Naive B cell (primary cell): ENCODE measurements at regions not wholly inside any gene's neighbourhood (a gene's known extent, or its start where the extent isn't known, plus 50 kb on each side); places are given as distances from the start of the nearest gene placed in this dataset.
"Not testable (repeated sequence)": the region's sequence is repeated elsewhere in the genome, so short reads cannot be mapped to it uniquely, and the experiment has no call there.

Source experiments
- ATAC-seq, 2 donors: fragments of 150-1000 bp; cut with Tn5 transposase; 2 replicates each; pipeline ENCODE4 v1.10.0; 2021; ENCODE audit warnings: low read depth in 2 of 2, mild to moderate bottlenecking in 2 of 2, moderate library complexity in 2 of 2
- DNase-seq: peaks from one replicate; pipeline ENCODE4 v3.0.0; 2022
- H3K27ac Mint-ChIP-seq, 6 donors: one replicate each; pipeline ENCODE4 v1.8.0; 2020 to 2022; ENCODE audit warnings: mild to moderate bottlenecking in 6 of 6, mixed read lengths in 6 of 6, moderate library complexity in 5 of 6, inconsistent platforms in 2 of 6
- H3K27me3 Mint-ChIP-seq, 3 donors: one replicate each; pipeline ENCODE4 v1.8.0; 2021 to 2022; ENCODE audit warnings: mixed read lengths in 3 of 3, mild to moderate bottlenecking in 1 of 3
- H3K36me3 Mint-ChIP-seq, 2 donors: one replicate each; pipeline ENCODE4 v1.8.0; 2020 to 2022; ENCODE audit warnings: mixed read lengths in 2 of 2, inconsistent platforms in 1 of 2, mild to moderate bottlenecking in 1 of 2
- H3K4me1 Mint-ChIP-seq, 3 donors: one replicate each; pipeline ENCODE4 v1.8.0; 2020 to 2022; ENCODE audit warnings: mixed read lengths in 3 of 3, inconsistent platforms in 1 of 3, mild to moderate bottlenecking in 1 of 3, moderate library complexity in 1 of 3
- H3K4me3 Mint-ChIP-seq, 8 donors: one replicate each; pipeline ENCODE4 v1.8.0; 2020 to 2022; ENCODE audit warnings: mild to moderate bottlenecking in 8 of 8, mixed read lengths in 8 of 8, moderate library complexity in 8 of 8, inconsistent platforms in 2 of 8
- H3K9me3 Mint-ChIP-seq, 7 donors: one replicate each; pipeline ENCODE4 v1.8.0; 2020 to 2022; ENCODE audit warnings: mixed read lengths in 7 of 7, mild to moderate bottlenecking in 5 of 7, inconsistent platforms in 2 of 7, moderate library complexity in 1 of 7

DNA sequence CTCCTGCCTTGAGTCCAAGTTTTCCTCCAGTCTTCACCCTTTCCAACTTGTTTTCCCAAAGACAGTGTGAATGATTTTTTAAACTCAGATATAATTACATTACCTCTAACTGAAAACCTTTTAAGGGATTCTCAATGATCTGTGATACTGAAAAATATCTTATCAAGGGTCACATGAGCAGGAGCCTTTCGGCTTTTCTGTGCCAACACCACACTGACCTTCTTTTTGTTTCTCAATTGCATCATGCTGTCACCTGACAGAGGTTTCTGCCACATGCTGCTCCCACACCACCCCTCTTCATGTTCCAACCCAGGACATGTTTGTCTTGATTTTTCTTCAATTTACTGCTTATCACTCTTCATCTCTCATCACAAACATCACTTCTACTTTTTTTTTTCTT, 820.0 kb downstream of the PRELID2 start:
- no peak for ATAC-seq
- Mint-ChIP-seq H3K27ac (no peak overlapping the region), H3K9me3 (peaks cover 0 to 2% (median 0%) of the 10 kb centered on the region in 7 donors), H3K4me1 (no peaks in the 10 kb centered on the region), H3K27me3 (no peaks in the 10 kb centered on the region), H3K36me3 (no peaks in the 10 kb centered on the region), H3K4me3 (peak overlapping the region in 1 of 8 donors; percentile 14)
- no peak for DNase-seq

DNA sequence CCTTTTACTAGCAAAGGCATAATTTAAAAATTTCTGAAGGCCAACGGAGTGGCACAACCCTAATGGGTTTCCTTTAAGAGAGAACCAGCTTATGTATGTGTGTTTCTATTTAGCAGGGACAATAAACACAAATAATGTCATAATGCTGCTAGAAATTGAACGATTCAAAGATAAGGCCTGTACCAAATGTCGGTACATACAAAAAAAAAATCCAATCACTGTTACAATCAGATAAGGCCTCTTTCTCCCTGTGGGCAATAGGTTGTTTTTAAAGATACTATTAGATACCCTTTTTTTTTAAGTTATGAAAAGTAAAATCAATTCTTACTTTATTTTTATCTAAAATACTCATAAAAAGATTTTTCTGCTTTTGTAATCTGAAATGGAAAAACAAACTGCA, 821.0 kb downstream of the PRELID2 start:
- no peaks in the 10 kb centered on the region for H3K4me1 Mint-ChIP-seq
- peaks cover 0 to 2% (median 0%) of the 10 kb centered on the region in 7 donors for H3K9me3 Mint-ChIP-seq
- ATAC-seq, result no peak
- no peak for DNase-seq
- H3K36me3 Mint-ChIP-seq, result no peaks in the 10 kb centered on the region
- H3K27ac Mint-ChIP-seq, result no peak overlapping the region
- no peak overlapping the region for H3K4me3 Mint-ChIP-seq
- H3K27me3 Mint-ChIP-seq, result no peaks in the 10 kb centered on the region

DNA sequence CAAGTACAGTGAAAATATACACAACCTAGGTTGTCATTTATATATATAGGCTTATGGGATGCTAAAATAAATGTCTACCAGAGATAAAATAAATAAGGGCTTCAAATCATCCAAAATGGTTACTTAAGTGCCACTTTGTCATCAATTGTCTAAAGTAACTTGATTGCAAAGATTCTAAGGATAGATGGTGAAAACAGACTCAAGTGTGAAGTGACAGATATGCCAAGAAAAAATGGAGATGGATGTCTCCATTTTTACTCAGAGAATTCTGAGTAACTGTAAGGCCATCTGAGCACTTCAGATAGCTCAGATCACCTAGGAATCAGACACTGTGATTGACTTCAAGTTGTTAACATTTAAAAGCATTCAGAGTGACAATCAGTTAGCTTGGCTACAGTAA, 824.3 kb downstream of the PRELID2 start:
- no peak overlapping the region for H3K27ac Mint-ChIP-seq
- H3K36me3 Mint-ChIP-seq, result no peaks in the 10 kb centered on the region
- H3K27me3 Mint-ChIP-seq, result no peaks in the 10 kb centered on the region
- H3K4me3 Mint-ChIP-seq, result no peak overlapping the region
- DNase-seq, result no peak
- no peaks in the 10 kb centered on the region for H3K4me1 Mint-ChIP-seq
- no peak for ATAC-seq
- peaks cover 0 to 5% (median 0%) of the 10 kb centered on the region in 7 donors for H3K9me3 Mint-ChIP-seq

DNA sequence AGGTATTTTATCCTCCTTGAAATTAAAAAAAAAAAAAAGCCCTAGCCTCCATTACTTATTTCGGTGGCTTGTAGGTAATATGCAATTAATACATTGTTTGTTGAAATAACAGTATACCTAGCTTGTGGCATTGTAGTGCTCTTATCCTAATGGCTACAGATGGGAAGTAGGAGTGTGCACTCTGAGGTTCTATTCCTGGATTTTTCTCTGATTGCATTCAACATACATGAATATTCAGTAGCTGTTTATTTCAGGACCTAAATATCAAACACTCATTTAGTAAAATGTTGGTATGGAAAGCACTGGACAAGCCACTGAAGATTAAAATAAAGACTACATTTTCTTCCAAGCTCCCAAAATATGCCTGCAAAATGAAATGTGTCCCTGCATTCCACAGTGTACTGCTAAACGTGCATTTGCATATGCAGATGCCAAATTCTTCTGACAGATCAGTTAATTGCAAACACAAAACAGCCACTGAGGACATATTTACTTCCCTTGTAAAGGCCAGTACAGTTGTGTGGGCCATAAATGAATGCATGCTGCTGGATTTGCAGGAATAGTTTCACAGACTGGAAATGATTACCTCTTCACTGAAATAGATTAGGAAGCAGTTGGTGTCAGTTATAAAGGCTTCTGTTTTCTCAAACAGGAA, 826.1 kb downstream of the PRELID2 start:
- Mint-ChIP-seq H3K4me3 (no peak overlapping the region), H3K9me3 (peaks cover 0 to 5% (median 2%) of the 10 kb centered on the region in 7 donors), H3K27me3 (no peaks in the 10 kb centered on the region), H3K36me3 (no peaks in the 10 kb centered on the region), H3K4me1 (no peaks in the 10 kb centered on the region), H3K27ac (no peak overlapping the region)
- DNase-seq, result no peak
- ATAC-seq, result no peak

DNA sequence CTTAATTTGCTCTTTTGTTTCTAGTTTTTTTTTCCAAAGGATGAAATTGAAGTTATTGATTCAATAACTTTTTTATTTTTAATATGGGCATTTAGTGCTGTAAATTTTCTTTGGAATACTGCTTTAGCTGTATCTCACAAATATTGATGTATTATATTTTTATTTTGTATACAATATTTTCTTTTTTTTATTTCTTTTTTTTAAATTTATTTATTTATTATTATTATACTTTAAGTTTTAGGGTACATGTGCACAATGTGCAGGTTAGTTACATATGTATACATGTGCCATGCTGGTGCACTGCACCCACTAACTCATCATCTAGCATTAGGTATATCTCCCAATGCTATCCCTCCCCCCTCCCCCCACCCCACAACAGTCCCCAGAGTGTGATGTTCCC, 823.7 kb downstream of the KCTD16 start:
- H3K9me3 Mint-ChIP-seq, H3K4me3 Mint-ChIP-seq, H3K27me3 Mint-ChIP-seq, H3K36me3 Mint-ChIP-seq, H3K27ac Mint-ChIP-seq, DNase-seq, H3K4me1 Mint-ChIP-seq, ATAC-seq: not testable (repeated sequence)

DNA sequence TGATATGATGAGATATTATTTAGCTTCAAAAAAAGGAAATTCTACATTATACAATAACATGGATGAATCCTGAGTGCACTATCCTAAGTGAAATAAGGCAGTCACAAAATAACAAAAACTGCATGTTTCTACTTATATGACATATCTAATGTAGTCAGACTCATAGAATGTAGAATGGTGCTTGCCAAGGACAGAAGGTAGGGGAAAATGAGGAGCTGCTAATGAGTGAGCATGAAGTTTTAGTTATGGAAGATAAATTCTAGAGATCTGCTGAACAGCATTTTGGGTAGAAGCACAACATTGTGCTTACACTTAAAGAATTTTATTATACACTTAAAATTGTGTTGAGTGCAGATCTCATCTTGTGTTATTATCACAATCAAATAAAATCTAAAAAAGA, 812.4 kb downstream of the KCTD16 start:
- Mint-ChIP-seq H3K9me3 (peaks cover 0 to 7% (median 1%) of the 10 kb centered on the region in 7 donors), H3K27ac (no peak overlapping the region), H3K27me3 (no peaks in the 10 kb centered on the region), H3K4me3 (no peak overlapping the region), H3K4me1 (no peaks in the 10 kb centered on the region), H3K36me3 (no peaks in the 10 kb centered on the region)
- no peak for DNase-seq
- ATAC-seq, result no peak

DNA sequence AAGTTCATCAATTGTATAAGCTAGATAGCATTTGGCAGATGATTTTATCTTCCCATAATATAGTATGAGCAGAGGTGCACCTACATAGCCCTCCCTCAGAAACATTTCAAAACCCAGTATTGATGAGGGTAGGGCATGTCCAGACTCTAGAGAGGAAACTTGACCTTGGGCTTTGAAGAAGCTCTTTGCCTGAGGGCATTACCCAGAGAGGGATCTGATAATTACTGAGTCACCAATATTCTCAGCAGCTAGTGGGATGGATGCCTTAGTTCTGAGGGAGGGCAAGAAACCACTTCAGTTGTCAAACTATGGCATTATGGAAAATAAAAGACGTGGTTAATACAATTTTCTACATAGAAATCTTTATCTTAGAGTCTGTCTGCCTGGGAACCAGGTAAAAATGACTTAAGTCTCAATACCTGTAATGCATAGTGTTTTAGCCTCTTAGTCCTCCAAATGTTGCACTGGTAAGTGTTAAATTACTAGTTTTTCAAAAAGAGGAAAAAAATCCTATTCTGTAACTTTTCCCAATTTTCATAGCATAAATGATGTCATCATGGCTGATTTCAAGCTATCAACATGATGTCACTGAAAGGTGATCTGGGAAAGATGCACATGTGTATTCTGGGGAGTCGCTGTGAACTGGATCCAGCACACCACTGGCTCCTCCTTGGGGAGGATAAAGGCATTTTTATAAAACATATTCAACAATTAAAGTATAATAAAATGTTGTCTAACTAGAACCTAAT, 809.0 kb downstream of the KCTD16 start:
- Mint-ChIP-seq H3K4me1 (no peaks in the 10 kb centered on the region), H3K9me3 (peaks cover 4 to 12% (median 5%) of the 10 kb centered on the region in 7 donors), H3K4me3 (no peak overlapping the region), H3K27ac (no peak overlapping the region), H3K27me3 (no peaks in the 10 kb centered on the region), H3K36me3 (no peaks in the 10 kb centered on the region)
- DNase-seq (no peak), ATAC-seq (no peak)

DNA sequence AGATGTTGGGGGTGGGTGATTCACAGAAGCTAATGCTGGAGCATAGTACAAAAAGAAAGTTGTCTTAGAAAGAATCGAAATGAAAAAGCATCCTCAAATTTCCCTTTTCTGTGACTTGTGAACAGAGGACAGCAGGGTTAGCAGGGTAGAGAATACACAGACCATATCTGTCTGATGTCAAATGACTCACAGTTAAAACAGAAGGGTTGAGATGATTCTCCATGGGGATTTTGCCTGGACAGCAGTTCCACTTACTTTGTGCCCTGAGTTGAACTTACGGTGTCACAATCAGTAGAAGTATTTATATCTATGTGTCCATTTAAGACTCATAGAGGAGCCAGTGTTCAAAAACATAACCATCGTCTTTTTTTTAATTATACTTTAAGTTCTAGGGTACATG, 801.6 kb downstream of the KCTD16 start:
- peaks cover 6 to 21% (median 8%) of the 10 kb centered on the region in 7 donors for H3K9me3 Mint-ChIP-seq
- H3K27ac Mint-ChIP-seq, result no peak overlapping the region
- DNase-seq (no peak), ATAC-seq (no peak)
- no peak overlapping the region for H3K4me3 Mint-ChIP-seq
- peaks cover 0 to 3% (median 0%) of the 10 kb centered on the region in 3 donors for H3K27me3 Mint-ChIP-seq
- no peaks in the 10 kb centered on the region for H3K4me1 Mint-ChIP-seq
- no peaks in the 10 kb centered on the region for H3K36me3 Mint-ChIP-seq

DNA sequence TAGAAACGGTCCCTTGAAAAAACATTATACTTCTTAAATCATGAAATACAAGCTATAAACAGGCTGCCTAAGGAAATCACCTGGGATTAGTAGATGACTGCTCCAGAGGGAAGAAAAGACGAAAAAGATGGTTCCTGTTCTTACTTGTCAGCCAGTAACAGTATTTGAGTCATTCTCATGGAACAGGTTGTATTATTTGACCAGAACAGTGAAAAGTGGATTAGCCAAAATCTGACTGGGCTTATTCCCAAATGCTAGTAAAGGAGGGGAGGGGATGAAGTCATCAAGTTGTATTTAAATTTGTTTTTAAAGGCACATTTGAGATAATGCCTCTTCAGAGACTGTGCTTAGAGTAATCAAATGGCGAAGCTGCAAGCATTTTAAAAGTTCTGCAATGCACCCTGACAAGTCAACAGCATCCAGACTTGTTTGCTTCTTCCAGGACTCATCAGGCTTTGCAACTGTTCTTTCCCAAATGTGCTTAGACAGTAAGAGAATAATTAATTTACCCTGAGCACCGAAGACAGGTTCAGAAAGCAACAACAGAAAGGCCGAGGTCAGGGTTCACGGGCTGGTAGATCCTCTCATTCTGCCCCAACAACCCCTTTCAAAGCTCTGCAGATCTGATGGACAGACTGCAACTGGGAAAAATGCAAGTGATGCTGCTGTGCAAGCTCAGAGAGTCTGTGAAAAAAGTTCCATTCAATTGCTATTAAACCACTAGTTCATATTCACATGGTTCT, 800.6 kb downstream of the KCTD16 start:
- Mint-ChIP-seq H3K27ac (peak overlapping the region in 1 of 6 donors; percentile 12), H3K27me3 (peaks cover 0 to 8% (median 0%) of the 10 kb centered on the region in 3 donors), H3K4me1 (no peaks in the 10 kb centered on the region), H3K36me3 (no peaks in the 10 kb centered on the region), H3K9me3 (peaks cover 4 to 14% (median 8%) of the 10 kb centered on the region in 7 donors), H3K4me3 (no peak overlapping the region)
- ATAC-seq, result no peak
- no peak for DNase-seq

DNA sequence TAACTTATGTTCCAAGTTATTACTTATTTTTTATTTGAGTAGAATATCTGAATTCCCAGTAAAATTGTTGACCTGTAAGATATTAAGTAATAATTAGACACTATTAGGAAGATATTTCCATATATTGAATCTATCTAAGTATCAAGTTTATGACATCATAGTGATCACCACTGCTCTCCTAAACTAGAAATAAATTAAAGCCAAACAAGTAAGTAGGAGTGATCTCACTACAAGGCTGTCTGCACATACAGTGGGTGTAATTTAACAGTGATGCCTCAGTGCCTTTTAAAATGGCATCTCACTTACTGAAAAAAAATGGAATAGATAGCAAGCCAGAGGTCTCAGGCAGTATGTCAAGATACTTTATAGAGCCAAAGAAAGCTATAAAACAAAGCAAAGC, 789.6 kb downstream of the KCTD16 start:
- H3K36me3 Mint-ChIP-seq, result no peaks in the 10 kb centered on the region
- H3K4me3 Mint-ChIP-seq, result no peak overlapping the region
- ATAC-seq (no peak), DNase-seq (no peak)
- H3K9me3 Mint-ChIP-seq, result peaks cover 0 to 2% (median 0%) of the 10 kb centered on the region in 7 donors
- no peak overlapping the region for H3K27ac Mint-ChIP-seq
- H3K27me3 Mint-ChIP-seq, result peaks cover 0 to under 1% (median 0%) of the 10 kb centered on the region in 3 donors
- H3K4me1 Mint-ChIP-seq, result no peaks in the 10 kb centered on the region

DNA sequence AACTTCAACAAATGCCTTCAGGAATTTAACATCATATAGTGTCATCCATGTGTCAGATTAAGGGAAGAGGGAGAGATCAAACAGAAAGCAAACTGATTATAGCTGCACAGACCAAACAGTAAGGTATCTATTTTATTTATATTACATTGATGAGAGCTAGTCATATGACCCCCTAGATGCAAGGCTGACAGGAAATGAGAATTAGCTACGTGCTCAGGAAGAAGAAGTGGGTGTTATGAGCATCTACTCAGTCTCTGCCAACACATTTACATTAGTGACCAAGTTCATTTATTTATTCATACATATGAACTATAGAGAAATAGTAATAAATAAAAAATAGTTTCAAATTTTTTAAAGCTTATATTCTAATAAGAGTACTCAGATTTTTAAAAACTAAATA, 787.3 kb downstream of the KCTD16 start:
- Mint-ChIP-seq H3K4me1 (no peaks in the 10 kb centered on the region), H3K27ac (no peak overlapping the region), H3K36me3 (no peaks in the 10 kb centered on the region), H3K27me3 (no peaks in the 10 kb centered on the region), H3K9me3 (no peaks in the 10 kb centered on the region), H3K4me3 (no peak overlapping the region)
- DNase-seq (no peak), ATAC-seq (no peak)

DNA sequence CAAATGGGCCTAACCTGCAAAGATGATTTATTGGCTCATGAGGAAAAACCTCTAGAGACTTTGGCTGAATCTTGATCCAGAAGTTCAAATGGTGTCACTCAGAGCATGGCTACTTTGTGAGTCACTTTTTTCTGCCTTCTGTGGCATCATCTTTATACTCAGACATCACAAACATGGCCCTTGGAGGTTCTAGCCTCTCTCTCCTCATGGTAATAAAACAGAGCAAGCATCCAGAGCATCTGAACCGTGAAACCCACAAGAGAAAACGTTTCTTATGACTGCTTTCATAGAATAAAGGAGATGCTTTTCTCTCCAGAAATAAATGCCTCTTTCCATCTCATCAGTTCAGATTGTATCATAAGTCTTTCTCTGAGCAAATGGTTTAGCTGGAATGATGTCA, 780.3 kb downstream of the KCTD16 start:
- peaks cover 0 to 2% (median 0%) of the 10 kb centered on the region in 7 donors for H3K9me3 Mint-ChIP-seq
- no peaks in the 10 kb centered on the region for H3K36me3 Mint-ChIP-seq
- no peak for ATAC-seq
- peaks cover 0 to 4% (median 0%) of the 10 kb centered on the region in 3 donors for H3K27me3 Mint-ChIP-seq
- H3K4me3 Mint-ChIP-seq, result no peak overlapping the region
- H3K4me1 Mint-ChIP-seq, result no peaks in the 10 kb centered on the region
- no peak overlapping the region for H3K27ac Mint-ChIP-seq
- DNase-seq, result no peak

DNA sequence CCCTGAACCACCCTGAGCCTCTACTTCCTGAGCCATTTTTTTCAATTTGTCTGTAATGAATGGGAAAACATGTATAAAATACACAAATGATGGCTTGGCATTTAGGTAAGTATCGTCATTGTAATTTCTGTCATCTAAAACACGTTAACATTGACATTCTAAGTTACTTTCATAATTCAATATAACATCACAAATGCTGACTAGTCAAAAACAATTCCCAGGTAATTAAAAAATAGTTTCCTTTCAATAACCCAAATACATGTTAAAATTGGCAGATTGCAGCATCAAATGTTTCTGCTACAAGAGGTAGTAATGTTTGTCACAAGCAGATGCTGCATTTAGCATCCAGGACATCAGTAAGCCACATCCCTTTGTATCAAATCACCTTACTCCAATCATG, 776.4 kb downstream of the KCTD16 start:
- peaks cover 0 to 8% (median 0%) of the 10 kb centered on the region in 3 donors for H3K27me3 Mint-ChIP-seq
- H3K4me1 Mint-ChIP-seq, result no peaks in the 10 kb centered on the region
- no peak for ATAC-seq
- no peak for DNase-seq
- H3K36me3 Mint-ChIP-seq, result no peaks in the 10 kb centered on the region
- H3K27ac Mint-ChIP-seq, result no peak overlapping the region
- peaks cover 0 to 3% (median 0%) of the 10 kb centered on the region in 7 donors for H3K9me3 Mint-ChIP-seq
- H3K4me3 Mint-ChIP-seq, result no peak overlapping the region

DNA sequence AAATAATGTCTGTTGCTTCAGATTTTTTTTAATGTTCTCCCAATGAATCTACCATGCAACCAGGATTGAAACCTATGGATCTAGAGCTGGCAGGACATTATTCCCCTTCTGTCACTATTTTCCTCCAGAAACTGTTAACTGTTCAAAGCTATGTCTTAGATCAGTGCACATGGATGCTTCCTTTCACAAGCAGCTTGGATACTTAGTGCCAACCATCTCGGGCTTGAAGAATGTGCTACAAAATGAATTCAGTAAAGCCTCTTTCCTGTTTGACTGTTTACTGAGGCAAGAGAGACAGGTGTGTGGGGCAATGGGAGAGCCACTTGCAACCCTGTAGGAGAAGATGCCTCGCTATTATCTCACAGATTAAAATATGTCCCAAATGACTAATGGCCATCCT, 774.8 kb downstream of the KCTD16 start:
- H3K27me3 Mint-ChIP-seq, result peaks cover 0 to 8% (median 0%) of the 10 kb centered on the region in 3 donors
- peaks cover 0 to 3% (median 0%) of the 10 kb centered on the region in 7 donors for H3K9me3 Mint-ChIP-seq
- no peak overlapping the region for H3K27ac Mint-ChIP-seq
- no peaks in the 10 kb centered on the region for H3K36me3 Mint-ChIP-seq
- no peak overlapping the region for H3K4me3 Mint-ChIP-seq
- H3K4me1 Mint-ChIP-seq, result no peaks in the 10 kb centered on the region
- ATAC-seq (no peak), DNase-seq (no peak)
